RPMI8226 (cell line): ENCODE measurements at regions not wholly inside any gene's neighbourhood (a gene's known extent, or its start where the extent isn't known, plus 50 kb on each side); places are given as distances from the start of the nearest gene placed in this dataset.
"Not testable (repeated sequence)": the region's sequence is repeated elsewhere in the genome, so short reads cannot be mapped to it uniquely, and the experiment has no call there.

ENCODE experiments used
- DNase-seq: peaks from one replicate; pipeline ENCODE4 v3.0.0-alpha.2; 2015

- no peak for DNase-seq
These were observed 578.7 kb upstream of the USP24 start for GRCh38 chr1:55793856-55794255.

- no peak for DNase-seq
These were observed 577.7 kb upstream of the USP24 start for GRCh38 chr1:55792870-55793269.

- DNase-seq = no peak
These were observed 574.3 kb upstream of the USP24 start for GRCh38 chr1:55789466-55789865.

- no peak for DNase-seq
These were observed 571.2 kb upstream of the USP24 start for GRCh38 chr1:55786396-55786795.

GRCh38 chr1:55784941-55785450 lies 569.8 kb upstream of the USP24 start:
- DNase-seq = not testable (repeated sequence)

- no peak for DNase-seq
These were observed 566.8 kb upstream of the USP24 start for GRCh38 chr1:55781944-55782482.

- DNase-seq = no peak
These were observed 565.8 kb upstream of the USP24 start for GRCh38 chr1:55781003-55781402.

- no peak for DNase-seq
These were observed 562.4 kb upstream of the USP24 start for GRCh38 chr1:55777545-55777944.

GRCh38 chr1:55775007-55775406 lies 559.8 kb upstream of the USP24 start:
- no peak for DNase-seq

GRCh38 chr1:55774446-55774845 lies 559.3 kb upstream of the USP24 start:
- no peak for DNase-seq

- DNase-seq = no peak
These were observed 558.2 kb upstream of the USP24 start for GRCh38 chr1:55773211-55773940.

- no peak for DNase-seq
These were observed 553.3 kb upstream of the USP24 start for GRCh38 chr1:55768327-55768952.

GRCh38 chr1:55767171-55767570 lies 552.0 kb upstream of the USP24 start:
- no peak for DNase-seq

GRCh38 chr1:55765505-55765904 lies 550.3 kb upstream of the USP24 start:
- not testable (repeated sequence) for DNase-seq

GRCh38 chr1:55751776-55752175 lies 536.6 kb upstream of the USP24 start:
- no peak for DNase-seq

GRCh38 chr1:55750628-55750995 lies 535.4 kb upstream of the USP24 start:
- DNase-seq = no peak

GRCh38 chr1:55749975-55750627 lies 534.9 kb upstream of the USP24 start:
- DNase-seq = no peak

GRCh38 chr1:55747408-55747841 lies 532.3 kb upstream of the USP24 start:
- no peak for DNase-seq

- no peak for DNase-seq
These were observed 531.5 kb upstream of the USP24 start for GRCh38 chr1:55746710-55747109.

- DNase-seq = no peak
These were observed 526.4 kb upstream of the USP24 start for GRCh38 chr1:55741516-55741915.

GRCh38 chr1:55735106-55735505 lies 519.9 kb upstream of the USP24 start:
- DNase-seq = no peak

- no peak for DNase-seq
These were observed 511.8 kb upstream of the USP24 start for GRCh38 chr1:55726994-55727393.

- DNase-seq = no peak
These were observed 510.2 kb upstream of the USP24 start for GRCh38 chr1:55725378-55725777.
